ENCODE measurements at regions not wholly inside any gene's neighbourhood (a gene's known extent, or its start where the extent isn't known, plus 50 kb on each side); places are given as distances from the start of the nearest gene placed in this dataset.

- TF ChIP-seq CTCF (IDR thresholded peaks at IDR 0.05) = no peak
- TF ChIP-seq POLR2A (IDR thresholded peaks at IDR 0.05) = no peak
Observed at GRCh38 chr7:130951976-130952876, 218.2 kb upstream of the KLF14 start.

Data from upper lobe of left lung (tissue), 4 donors.